NT2/D1 (cell line): ENCODE measurements at regions not wholly inside any gene's neighbourhood (a gene's known extent, or its start where the extent isn't known, plus 50 kb on each side); places are given as distances from the start of the nearest gene placed in this dataset.

Source experiments
- SUZ12 ChIP-seq: IDR thresholded peaks from 2 replicates; pipeline ENCODE4 v1.6.1; 2011; ENCODE audit not compliant: insufficient read length, insufficient read depth; ENCODE audit errors: extremely low read depth
- YY1 ChIP-seq: IDR thresholded peaks from 2 replicates; pipeline ENCODE4 v1.6.1; 2011; ENCODE audit not compliant: insufficient read length, insufficient read depth
- ZNF274 ChIP-seq: IDR thresholded peaks from 2 replicates; pipeline ENCODE4 v1.6.1; 2011; ENCODE audit warnings: mild to moderate bottlenecking, low read depth, low read length

- TF ChIP-seq ZNF274: no peak
- TF ChIP-seq YY1: no peak
- no peak for TF ChIP-seq SUZ12
Measured at GRCh38 chr11:34757026-34757451, 136.1 kb downstream of the EHF start.
